Stimulated activated CD8-positive, alpha-beta memory T cell treated with anti-CD3 and anti-CD28 coated beads, Interleukin-2, amount 100 ng/mL, for 48 hours (primary cell): ENCODE measurements at regions not wholly inside any gene's neighbourhood (a gene's known extent, or its start where the extent isn't known, plus 50 kb on each side); places are given as distances from the start of the nearest gene placed in this dataset.
"Not testable (repeated sequence)": the region's sequence is repeated elsewhere in the genome, so short reads cannot be mapped to it uniquely, and the experiment has no call there.

Experiments
- DNase-seq, 2 donors: peaks; one replicate each; pipeline ENCODE4 v3.0.0-alpha.2; 2020; ENCODE audit warnings: low read depth in 2 of 2

DNA sequence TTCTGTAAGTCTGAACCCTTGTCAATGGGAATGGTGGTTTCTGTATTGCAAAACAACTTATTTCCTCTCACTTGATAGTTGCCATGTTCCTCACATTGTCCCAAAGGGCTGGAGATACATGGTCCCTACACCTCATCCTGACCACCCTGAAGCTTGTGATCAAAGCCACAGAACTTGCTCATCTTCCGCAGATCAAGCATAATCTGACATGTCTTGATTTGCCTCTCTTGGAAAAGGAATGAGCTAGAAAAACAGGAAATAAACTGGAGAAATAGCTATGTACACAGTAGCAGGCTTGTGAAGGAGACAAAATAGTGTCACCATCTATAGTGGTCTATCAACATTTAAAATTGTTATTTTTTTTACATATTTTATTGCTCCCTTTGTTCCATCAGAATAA, 871.9 kb upstream of the C9orf72 start:
- DNase-seq, result no peak

DNA sequence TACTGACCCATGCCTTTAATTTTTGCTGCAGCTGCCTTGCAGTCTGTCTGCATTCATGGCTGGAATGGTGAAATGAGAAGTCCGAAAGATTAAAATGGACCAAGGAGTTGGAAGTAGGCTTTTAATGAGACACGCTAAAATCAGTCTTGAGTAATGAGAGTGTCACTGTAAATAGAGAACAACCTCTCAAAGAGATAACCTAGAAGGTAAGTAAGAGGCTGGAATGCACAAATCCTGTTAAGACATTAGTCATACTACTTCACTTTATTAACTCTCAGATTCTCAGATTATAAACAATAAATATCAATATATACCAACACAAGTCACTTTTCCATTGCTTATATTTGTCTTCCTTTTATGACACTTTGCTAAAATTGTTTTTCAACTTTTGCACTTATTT, 880.6 kb upstream of the C9orf72 start:
- DNase-seq, result no peak

DNA sequence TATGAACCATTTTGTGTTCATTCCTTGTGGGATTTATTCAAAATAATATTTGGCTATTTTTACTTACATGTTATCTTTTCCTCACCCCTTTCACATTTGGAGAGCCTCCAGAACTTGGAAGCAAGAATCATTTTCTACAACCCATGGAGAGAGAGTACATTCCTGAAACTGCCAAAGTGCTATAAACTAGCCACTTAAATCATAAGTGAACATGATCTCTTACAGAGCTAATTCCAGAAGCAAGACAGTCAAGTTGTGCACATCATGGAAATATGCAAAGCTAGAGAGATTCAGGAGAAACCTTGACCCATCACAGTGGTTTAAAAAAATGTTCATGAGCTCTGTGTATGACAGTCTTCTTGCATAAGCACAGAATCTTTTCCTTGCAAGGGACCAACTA, 883.6 kb upstream of the C9orf72 start:
- no peak for DNase-seq

DNA sequence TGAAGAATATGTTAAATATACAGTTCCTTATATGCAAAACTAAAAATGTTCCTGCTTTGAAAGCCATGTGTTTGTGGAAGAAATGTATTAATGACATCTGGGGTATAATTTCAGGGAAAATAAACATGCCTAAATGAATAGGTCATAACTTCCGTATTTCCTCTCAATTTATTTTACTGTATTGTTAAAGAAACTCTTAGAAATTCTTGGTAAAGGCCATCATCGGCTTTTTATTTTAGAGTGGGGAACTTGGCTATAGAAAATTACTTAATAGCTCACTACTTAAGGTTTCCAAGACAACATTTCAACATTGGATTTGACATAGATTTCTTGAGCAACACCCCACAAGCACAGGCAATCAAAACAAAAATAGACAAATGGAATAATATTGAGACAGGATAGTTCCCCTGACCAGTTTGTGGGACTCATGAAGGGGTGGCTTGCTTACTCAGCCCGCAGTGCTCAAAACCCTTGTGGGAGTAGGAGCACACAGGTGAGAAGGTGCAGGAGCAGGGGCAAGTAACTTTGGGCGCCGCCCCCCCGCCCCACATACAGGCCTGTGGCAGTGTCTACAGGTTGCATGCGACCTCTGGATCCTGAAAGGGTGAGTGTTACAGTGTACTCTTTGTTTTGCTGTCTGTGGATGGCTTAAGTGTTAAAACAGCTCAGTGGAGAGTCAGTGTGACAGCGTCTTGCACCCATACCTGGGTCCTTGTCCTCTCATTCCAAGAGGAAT, 891.4 kb upstream of the C9orf72 start:
- no peak for DNase-seq

DNA sequence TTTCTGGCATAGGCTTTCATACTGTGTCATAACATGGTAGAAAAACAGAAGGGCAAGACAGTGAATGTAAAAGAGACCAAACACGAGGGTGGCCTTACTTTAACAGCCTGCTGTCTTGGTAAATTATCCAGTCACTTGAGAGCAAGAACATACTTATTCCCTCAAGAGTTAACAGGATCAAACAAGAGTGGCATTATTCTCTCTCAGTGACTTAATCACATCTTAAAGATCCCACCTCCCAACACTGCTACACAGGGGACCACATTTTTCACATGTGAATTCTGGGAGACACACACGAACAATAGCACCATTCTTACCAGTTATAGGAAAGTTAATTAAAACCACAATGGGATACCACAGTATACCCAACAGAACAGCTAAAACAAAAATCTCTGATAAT, 898.0 kb upstream of the C9orf72 start:
- no peak for DNase-seq

DNA sequence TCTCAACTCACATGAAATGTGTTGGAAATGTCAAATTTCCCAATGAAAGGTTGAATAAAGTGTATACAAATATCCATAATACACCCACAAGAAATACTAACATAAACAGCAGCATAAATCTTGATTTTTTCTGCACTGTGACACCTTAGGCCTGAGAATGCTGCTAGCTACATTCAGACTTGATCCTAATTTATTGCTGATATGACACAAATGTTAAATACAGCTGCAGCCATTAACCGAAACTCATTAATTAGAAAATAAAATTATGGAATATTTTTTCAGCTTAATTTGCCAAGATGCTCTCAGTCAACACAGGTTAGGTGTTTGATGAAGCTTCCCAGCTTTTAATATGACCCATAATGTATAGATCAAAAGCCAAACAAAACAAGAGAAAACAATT, 914.3 kb upstream of the C9orf72 start:
- no peak for DNase-seq

DNA sequence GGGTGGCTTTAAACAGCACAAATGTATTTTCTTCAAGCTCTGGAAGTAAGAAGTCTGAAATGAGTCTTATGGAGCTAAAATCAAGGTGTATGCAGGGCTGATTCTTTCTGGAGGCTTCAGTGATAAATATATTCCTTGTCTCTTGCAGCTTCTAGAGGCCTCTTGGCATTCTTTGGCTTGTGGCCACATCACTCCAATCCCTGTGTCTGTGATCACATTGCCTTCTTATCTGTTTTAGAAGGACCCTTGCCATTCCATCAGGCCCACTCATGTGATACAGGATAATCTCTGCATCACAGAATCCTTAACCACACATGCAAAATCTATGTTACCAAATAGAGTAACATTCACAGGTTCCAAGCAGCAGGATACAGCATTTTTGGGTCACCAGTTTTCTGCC, 917.8 kb upstream of the C9orf72 start:
- no peak for DNase-seq

DNA sequence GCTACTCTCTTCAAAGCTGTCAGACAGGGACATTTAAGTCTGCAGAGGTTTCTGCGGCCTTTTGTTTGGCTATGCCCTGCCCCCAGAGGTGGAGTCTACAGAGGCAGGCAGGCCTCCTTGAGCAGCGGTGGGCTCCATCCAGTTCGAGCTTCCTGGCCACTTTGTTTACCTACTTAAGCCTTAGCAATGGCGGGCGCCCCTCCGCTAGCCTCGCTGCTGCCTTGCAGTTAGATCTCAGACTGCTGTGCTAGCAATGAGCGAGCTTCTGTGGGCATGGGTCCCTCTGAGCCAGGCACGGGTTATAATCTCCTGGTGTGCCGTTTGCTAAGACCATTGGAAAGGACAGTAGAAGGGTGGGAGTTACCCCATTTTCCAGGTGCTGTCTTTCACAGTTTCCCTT, 924.9 kb upstream of the C9orf72 start:
- DNase-seq, result not testable (repeated sequence)

DNA sequence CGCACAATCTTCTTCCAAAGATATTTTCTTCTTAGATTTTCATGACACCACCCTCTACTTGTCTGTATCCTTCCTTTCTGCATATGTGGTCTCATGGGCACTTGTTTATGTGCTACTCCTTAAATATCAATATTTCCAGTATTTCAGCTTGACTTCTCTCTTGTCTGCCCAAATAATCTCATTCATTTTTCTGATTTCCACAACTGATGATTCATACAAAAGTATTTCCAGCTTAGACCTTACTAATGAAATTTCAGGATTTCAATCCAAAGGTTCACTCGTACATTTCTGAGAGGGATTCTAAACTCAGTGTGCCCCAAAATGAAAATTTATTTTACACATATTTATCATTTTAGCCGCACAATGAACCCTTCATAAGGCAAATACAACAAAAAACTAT, 928.9 kb upstream of the C9orf72 start:
- DNase-seq, result no peak

DNA sequence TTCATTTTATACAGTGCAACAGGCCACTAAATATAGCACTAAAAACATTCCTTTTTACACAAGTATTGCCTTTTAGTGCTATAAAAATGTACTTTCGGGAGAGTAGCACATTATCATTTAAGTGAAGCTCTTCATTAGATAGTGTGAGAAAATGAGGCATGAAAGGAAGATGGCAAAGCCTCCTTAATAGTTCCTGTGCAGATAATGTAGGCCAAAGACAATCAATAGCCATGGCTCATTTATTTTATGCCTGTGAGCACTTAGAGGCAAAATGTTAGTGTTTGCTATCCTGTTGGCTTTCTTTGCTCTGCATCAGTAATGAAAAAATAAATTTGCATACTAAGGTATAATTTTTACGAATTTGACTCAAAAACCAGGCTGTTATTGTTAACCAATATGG, 929.5 kb upstream of the C9orf72 start:
- no peak for DNase-seq

DNA sequence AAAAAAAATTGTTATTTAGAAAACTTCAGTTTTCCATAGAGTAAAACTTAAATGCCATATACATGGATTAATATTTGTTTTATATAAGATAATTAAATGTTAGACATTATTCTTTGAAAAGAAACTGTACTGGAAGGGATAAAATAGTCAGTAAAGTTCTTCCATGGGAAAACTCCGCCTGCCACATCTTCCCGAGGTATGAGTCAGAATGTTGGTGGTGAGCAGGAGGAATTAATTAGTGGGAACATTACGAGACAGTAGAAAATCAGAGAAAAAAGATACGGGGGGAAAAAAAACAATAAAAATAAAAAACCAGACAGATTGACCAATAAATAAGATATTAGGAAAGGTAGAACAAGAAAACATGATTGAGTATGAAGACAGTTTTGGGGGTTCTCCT, 930.3 kb upstream of the C9orf72 start:
- DNase-seq, result no peak

DNA sequence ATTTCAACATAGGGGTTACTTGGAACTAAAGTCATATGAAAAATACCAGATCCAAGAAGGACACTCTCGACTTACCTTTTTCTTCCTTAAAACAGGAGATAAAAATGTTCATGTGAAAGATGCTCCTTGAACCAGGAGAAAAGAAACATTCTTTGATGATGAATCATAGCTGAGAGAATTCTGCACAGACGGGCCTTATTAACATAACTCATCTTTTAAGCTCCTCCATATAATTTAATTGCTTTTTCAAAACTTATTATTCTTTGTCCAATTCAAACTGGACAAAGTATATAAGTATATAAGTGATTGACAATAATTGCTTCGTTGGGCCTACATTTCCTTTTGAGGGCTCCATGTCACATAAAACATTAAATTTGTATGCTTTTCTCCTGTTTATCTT, 945.2 kb upstream of the C9orf72 start:
- no peak for DNase-seq

DNA sequence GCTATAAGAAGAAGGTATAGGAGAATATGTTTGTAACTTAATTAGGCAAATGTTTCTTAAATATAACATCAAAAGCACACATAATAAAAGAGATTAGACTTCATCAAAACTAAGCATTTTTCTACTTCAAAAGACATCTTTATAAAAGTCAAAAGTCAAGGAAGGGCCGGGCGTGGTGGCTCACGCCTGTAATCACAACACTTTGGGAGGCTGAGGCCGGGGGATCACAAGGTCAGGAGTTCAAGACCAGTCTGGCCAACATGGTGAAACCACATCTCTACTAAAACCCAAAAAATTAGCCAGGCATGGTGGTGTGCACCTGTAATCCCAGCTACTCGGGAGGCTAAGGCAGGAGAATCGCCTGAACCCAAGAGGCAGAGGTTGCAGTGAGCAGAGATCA, 951.0 kb upstream of the C9orf72 start:
- DNase-seq, result not testable (repeated sequence)

DNA sequence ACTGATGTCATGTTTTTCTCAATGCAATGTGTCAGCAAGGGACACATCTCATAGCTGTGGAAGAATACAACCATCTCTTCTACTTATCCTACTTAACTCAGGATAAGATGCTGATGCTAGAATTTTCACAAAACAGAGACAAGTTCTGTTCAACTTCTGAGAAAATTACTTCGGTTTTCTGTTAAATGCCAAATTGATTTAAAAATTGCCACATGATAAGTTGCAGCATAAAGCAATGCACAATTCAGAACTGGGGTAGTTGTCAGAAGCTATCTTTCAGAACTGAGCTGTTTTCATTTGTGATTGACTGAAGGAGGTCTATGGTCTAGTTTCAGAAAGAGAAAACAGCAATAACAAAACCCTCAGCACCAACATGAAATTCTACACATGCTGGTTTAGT, 954.8 kb upstream of the C9orf72 start:
- DNase-seq, result no peak

DNA sequence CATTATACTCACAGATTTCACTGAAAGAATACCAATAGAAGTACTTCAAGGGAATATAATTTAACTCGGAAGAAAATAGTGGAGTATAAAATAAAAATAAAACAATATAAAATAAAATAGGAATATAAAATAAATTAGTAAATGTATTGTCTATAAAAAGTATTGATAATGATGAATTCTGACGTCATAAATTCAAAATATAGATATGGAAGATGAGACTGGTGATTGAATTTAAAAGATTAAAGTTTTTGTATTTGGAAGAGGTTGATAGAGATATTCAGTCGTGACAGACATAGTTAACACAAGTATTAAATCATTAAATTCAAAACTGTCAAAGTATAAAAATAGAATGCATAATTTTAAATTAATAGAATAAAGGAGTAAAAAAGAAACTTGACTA, 964.9 kb upstream of the C9orf72 start:
- no peak for DNase-seq

DNA sequence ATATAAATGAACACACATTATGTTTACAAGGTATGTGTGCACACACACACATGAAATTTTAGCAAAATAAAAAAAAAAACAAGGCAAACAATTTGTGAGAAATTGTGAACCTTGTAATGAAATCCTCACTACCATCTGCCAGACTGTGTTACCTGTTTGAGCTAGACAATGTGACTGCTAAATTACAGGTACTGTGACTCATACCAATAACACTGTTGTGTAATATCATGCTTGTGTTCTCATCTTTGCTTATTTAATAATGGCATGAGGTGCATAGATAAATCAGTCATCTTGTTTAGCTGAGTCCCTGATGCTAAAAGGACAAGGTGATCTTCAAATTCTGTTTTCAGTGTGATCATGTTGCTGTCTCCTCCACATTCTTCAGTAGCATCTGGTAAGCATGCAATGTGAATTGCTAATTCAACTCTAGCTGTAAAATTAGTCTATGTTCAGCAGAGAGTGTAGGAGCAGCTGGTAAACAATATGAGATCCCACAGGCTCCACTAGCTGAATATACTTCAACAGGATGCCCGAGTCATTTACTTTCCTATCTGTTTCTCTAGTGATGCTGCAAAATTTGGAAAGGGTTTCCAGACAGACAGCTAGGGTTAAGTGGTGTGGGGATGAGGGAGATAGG, 966.3 kb upstream of the C9orf72 start:
- no peak for DNase-seq

DNA sequence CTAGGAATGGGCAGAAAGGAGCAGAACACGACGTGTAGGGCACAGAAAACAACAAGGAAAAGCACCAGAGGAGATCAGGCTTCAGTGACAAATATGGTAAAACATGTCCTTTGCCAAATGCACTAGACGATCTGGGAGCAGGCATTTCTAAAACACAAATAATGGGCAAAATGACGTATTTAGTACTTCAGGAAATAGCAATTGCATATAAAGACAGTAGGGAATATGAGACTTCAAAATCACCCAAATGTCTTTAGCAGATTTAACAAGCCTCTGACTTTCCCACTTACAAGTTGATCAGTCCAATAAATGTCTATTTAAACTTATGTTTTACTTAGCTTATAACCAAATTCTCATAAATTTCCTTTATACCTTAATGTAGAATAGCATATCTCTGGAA, 969.6 kb upstream of the C9orf72 start:
- no peak for DNase-seq

DNA sequence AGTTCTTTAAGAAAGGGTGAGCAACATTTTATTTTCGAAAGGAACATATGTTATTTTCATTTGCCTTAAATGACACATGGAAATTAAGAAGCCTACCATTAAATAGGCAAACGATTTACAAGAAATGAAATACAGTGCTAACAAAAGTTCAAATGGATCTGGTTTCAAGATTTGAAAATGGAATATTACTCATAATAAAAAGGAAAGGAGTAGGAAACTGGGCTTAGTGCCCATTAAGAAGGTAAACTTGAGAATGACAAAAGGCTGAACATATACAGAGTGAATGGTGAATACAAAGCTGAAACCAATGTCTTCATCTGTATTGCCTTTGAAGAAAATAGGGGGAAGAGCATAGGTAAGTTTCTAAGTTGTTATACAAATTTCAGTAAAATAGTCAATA, 974.2 kb upstream of the C9orf72 start:
- DNase-seq, result no peak

DNA sequence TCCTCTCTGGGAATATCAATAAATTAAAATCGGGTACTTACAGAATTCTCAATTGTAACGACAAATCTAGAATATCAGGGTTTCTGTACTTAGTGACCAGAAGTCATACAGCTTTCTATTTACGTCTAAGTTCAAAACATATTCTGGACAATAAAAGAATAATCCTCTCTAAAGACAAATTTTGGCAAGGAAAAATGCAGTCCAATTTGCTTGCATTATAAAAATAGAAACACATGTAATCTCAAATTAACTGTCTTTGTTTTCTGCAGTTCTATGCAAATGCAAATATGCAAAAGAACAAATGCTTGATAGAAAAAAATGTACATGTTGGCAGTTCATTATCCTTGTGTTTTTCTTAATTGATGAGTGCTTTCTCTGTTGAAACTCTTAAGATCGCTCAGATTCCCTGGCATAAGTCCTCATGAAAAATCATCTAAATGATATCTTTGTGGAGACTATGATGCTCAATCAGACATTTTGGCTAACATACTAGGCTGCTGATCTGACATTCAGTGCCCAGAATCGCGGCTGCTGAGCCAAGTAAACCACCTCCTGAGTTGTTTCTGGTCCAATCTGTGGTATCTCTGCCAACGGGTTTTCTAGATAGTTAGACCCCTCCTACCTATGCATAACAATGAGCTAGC, 990.1 kb upstream of the C9orf72 start:
- DNase-seq, result no peak

DNA sequence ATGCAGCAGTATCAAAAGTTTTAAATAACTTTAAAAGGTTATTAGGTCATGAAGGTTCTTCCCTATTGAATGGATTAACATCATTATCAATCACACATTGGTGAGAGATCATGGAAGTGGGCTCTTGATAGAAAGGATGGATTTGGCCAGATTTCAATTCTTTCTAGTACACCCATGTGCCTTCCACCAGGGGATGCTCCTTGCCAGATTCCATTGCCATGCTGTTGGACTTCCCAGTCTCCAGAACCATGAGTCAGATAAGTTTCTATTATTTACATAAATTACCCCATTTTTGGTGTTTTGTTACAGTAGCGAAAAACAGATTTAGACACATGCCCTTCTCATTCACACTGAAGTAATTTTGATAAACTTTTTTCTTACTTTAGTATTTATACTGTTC, 1010.6 kb upstream of the C9orf72 start:
- no peak for DNase-seq

DNA sequence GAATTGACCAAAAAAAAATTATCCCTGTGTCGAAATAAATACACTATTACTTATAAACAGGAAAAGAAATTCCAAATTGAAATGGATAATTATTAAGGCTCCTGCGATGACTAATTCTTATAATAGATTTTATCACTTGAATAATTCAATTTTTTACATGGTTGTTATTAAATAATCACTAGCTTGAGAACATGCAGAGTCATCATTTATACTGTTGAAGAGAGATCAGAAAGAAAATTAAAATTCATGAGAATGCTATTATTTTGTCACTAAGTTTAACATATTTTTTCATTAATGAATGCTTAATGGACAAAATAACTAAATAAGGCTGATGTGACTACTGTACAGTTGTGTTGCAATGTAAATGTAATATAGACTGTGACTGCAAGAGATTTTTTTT, 1011.3 kb upstream of the C9orf72 start:
- DNase-seq, result no peak

DNA sequence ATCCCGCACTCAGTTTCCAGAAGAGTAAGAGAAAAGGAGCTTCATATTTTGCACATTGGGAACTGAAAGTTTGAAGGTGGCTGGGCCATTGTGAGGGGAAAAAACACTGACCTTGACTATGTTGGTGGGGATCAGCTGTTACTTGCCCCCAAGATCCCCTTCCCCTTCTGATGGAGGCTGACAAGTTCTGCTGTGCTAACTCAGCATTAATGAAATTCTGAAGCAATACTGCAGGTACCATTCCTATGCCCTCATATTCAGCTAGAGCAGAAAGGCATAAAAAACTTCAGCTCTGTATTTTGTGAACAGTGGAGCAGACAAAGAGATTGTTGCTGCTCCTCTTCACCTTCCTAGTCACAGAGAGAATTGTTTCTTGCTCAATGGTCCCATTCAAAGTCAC, 1013.8 kb upstream of the C9orf72 start:
- no peak for DNase-seq

DNA sequence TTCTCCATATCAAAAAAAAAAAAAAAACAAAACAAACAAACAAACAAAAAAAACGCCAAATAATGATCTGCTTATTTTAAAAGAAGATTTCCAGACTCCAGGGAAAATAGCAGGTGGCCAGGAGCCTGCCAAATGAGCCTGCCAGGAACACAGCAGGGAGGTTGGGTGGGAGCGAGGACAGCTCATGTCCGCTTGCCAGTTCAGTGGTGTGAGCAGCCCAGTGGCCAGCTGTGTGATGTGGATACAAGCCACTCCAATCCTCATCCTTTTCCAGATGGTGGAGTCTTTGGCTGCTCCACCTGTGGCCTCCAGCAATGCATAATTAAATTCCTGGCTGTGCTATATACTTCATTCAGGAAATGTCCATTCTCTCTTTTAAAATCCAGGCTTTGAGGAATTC, 1025.1 kb upstream of the C9orf72 start:
- DNase-seq, result no peak
